ENCODE measurements at regions not wholly inside any gene's neighbourhood (a gene's known extent, or its start where the extent isn't known, plus 50 kb on each side); places are given as distances from the start of the nearest gene placed in this dataset.

GRCh38 chr20:56750430-56750829 lies 121.3 kb downstream of the TFAP2C start:
- TF ChIP-seq, protein P1, sequence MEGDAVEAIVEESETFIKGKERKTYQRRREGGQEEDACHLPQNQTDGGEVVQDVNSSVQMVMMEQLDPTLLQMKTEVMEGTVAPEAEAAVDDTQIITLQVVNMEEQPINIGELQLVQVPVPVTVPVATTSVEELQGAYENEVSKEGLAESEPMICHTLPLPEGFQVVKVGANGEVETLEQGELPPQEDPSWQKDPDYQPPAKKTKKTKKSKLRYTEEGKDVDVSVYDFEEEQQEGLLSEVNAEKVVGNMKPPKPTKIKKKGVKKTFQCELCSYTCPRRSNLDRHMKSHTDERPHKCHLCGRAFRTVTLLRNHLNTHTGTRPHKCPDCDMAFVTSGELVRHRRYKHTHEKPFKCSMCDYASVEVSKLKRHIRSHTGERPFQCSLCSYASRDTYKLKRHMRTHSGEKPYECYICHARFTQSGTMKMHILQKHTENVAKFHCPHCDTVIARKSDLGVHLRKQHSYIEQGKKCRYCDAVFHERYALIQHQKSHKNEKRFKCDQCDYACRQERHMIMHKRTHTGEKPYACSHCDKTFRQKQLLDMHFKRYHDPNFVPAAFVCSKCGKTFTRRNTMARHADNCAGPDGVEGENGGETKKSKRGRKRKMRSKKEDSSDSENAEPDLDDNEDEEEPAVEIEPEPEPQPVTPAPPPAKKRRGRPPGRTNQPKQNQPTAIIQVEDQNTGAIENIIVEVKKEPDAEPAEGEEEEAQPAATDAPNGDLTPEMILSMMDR (IDR thresholded peaks at IDR 0.05; ENCODE audit: low read depth), result no peak

- TF ChIP-seq, protein P1 (IDR thresholded peaks at IDR 0.05; ENCODE audit: low read depth), result no peak
Measured at GRCh38 chr20:56752274-56752673, 123.2 kb downstream of the TFAP2C start.

DNA sequence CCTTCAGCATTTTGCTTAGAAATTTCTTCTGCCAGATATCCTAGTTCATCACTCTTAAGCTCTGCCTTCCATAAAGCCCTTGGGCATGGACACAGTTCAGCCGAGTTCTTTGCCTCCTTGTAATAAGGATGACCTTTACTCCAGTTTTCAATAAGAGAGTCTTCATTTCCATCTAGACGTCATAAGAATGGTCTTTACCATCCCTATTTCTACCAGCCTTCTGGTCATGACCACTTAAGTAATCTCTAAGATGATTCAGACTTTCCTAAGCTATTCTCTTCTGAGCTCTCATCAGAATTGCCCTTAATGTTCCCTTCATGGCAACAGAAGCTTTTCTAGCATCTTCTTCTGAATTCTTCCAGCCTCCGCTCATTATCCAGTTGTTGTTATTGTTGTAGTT lies 126.1 kb downstream of the TFAP2C start:
- TF ChIP-seq, protein P1 (IDR thresholded peaks at IDR 0.05; ENCODE audit: low read depth), result no peak

DNA sequence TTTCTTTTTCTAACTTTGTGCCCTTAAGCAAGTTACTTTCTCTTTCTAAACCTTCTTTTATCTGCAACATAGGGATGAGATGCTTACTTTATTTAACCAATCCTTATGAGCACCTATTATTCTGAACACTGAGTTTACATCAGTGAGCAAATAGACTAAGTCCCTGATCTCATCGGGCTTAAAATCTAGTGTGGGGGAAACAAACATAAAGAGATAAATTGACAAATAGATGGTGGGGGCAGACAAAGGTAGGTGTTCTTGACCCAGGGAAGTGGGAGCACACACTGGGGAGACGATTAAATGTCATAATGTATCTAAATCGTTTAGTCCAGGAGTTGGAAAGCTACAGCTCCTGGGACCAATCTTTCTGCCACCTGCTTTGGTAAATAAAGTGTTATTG lies 129.6 kb downstream of the TFAP2C start:
- TF ChIP-seq, protein P1 (IDR thresholded peaks at IDR 0.05; ENCODE audit: low read depth), result no peak

- TF ChIP-seq, protein P1 (IDR thresholded peaks at IDR 0.05; ENCODE audit: low read depth), result no peak
Measured at GRCh38 chr20:56759741-56760278, 130.7 kb downstream of the TFAP2C start.

DNA sequence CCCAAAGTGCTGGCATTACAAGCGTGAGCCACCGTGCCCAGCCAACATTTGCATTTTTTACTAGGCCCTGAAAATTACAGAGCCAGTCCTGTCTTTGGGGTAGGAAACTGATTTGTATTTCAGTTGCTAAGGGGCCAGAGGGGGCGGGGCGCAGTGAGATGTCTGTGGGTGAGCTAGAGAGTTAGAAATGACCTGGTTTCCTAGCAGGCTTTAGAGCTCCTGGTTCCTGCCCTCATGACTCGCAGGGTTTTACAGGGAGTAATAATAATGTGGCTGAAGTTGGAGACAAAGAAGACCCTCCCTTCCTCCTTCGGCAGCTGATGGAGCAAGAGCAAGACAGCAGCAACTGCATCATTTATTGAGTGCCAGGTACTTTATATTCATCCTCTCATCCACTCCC lies 131.5 kb downstream of the TFAP2C start:
- TF ChIP-seq, protein P1 (IDR thresholded peaks at IDR 0.05; ENCODE audit: low read depth), result no peak

GRCh38 chr20:56761393-56761792 lies 132.3 kb downstream of the TFAP2C start:
- TF ChIP-seq, protein P1 (IDR thresholded peaks at IDR 0.05; ENCODE audit: low read depth), result no peak
